ENCODE measurements at regions not wholly inside any gene's neighbourhood (a gene's known extent, or its start where the extent isn't known, plus 50 kb on each side); places are given as distances from the start of the nearest gene placed in this dataset.

- TF ChIP-seq EZH2 (IDR thresholded peaks at IDR 0.05; ENCODE audit: insufficient read depth, low read length) (no peak), CTCF (IDR thresholded peaks at IDR 0.05; ENCODE audit: insufficient read depth, low read depth, low read length) (no peak)
Observed at GRCh38 chr9:12923468-12924009, 148.7 kb downstream of the LURAP1L start.
